Calu3 (cell line): ENCODE measurements at regions not wholly inside any gene's neighbourhood (a gene's known extent, or its start where the extent isn't known, plus 50 kb on each side); places are given as distances from the start of the nearest gene placed in this dataset.

Experiments
- BruUV-seq: library from RNA; stranded (reverse); fragments of 400-500 nt; replicated peaks from 2 replicates; lab custom pipeline; 2021; lab: Mats Ljungman, UMichigan
- CTCF ChIA-PET: fragments of 300-600 bp; sonication (Branson Sonifier 250); formaldehyde crosslinking; loops from one replicate; lab custom pipeline; 2022; ENCODE audit warnings: antibody characterized with exemption; lab: Charles Lee
- DNase-seq: peaks from one replicate; pipeline ENCODE4 v3.0.0; 2022
- H3K27ac Mint-ChIP-seq: one replicate; pipeline ENCODE4 v1.8.0; 2022; ENCODE audit warnings: mixed read lengths; ENCODE audit not compliant: unreplicated experiment
- H3K27me3 Mint-ChIP-seq: one replicate; pipeline ENCODE4 v1.8.0; 2022; ENCODE audit warnings: mixed read lengths; ENCODE audit not compliant: unreplicated experiment
- H3K36me3 Mint-ChIP-seq: one replicate; pipeline ENCODE4 v1.8.0; 2022; ENCODE audit warnings: mild to moderate bottlenecking, moderate library complexity, mixed read lengths; ENCODE audit not compliant: insufficient read depth, unreplicated experiment
- H3K4me1 Mint-ChIP-seq: one replicate; pipeline ENCODE4 v1.8.0; 2022; ENCODE audit warnings: mild to moderate bottlenecking, low read depth, mixed read lengths; ENCODE audit not compliant: unreplicated experiment
- H3K4me3 Mint-ChIP-seq: one replicate; pipeline ENCODE4 v1.8.0; 2022; ENCODE audit warnings: mild to moderate bottlenecking, low read depth, moderate library complexity, mixed read lengths; ENCODE audit not compliant: unreplicated experiment
- H3K9me3 Mint-ChIP-seq: one replicate; pipeline ENCODE4 v1.8.0; 2022; ENCODE audit warnings: low read depth, mixed read lengths; ENCODE audit not compliant: unreplicated experiment
- CTCF ChIP-seq: fragments of 200-600 bp; IDR thresholded peaks from one replicate; pipeline ENCODE4 v1.8.0; 2022; ENCODE audit warnings: antibody characterized with exemption; ENCODE audit not compliant: unreplicated experiment
- intact Hi-C: fragments of 100-400 bp; cut with micrococcal nuclease; formaldehyde crosslinking; loops from one replicate; pipeline ENCODE4 v1.10.0; 2022; ENCODE audit not compliant: unreplicated experiment

- CTCF ChIA-PET, result no interaction called here
- Mint-ChIP-seq H3K36me3 (no peaks in the 10 kb centered on the region), H3K9me3 (peaks cover 2% of the 10 kb centered on the region), H3K4me3 (no peak overlapping the region), H3K27ac (no peak overlapping the region), H3K27me3 (peaks cover 10% of the 10 kb centered on the region), H3K4me1 (no peaks in the 10 kb centered on the region)
- intact Hi-C loops, result no loop called here
- BruUV-seq, result no TSS peak
- TF ChIP-seq CTCF, result no peak
- no peak for DNase-seq
Observed at GRCh38 chrX:22325096-22325495, 52.4 kb downstream of the CBLL2 start.

GRCh38 chrX:22329783-22330182, 57.1 kb downstream of the CBLL2 start:
- CTCF ChIA-PET, result no interaction called here
- Mint-ChIP-seq H3K27me3 (no peaks in the 10 kb centered on the region), H3K27ac (no peak overlapping the region), H3K4me3 (no peak overlapping the region), H3K9me3 (no peaks in the 10 kb centered on the region), H3K4me1 (no peaks in the 10 kb centered on the region), H3K36me3 (no peaks in the 10 kb centered on the region)
- DNase-seq, result no peak
- intact Hi-C loops, result no loop called here
- no peak for TF ChIP-seq CTCF
- BruUV-seq, result no TSS peak

GRCh38 chrX:22338740-22339139, 66.0 kb downstream of the CBLL2 start:
- no peaks in the 10 kb centered on the region for H3K27me3 Mint-ChIP-seq
- H3K4me1 Mint-ChIP-seq, result no peaks in the 10 kb centered on the region
- CTCF ChIA-PET, result no interaction called here
- H3K4me3 Mint-ChIP-seq, result no peak overlapping the region
- H3K27ac Mint-ChIP-seq, result no peak overlapping the region
- no peak for DNase-seq
- no peaks in the 10 kb centered on the region for H3K9me3 Mint-ChIP-seq
- intact Hi-C loops, result no loop called here
- no peak for TF ChIP-seq CTCF
- BruUV-seq, result no TSS peak
- no peaks in the 10 kb centered on the region for H3K36me3 Mint-ChIP-seq

- H3K4me1 Mint-ChIP-seq, result no peaks in the 10 kb centered on the region
Observed at GRCh38 chrX:22339459-22339858, 66.7 kb downstream of the CBLL2 start.

More at GRCh38 chrX:22339459-22339858, 66.7 kb downstream of the CBLL2 start:
- CTCF ChIA-PET, result no interaction called here
- Mint-ChIP-seq H3K27ac (no peak overlapping the region), H3K9me3 (no peaks in the 10 kb centered on the region), H3K36me3 (no peaks in the 10 kb centered on the region), H3K4me3 (no peak overlapping the region), H3K27me3 (no peaks in the 10 kb centered on the region)
- no peak for DNase-seq
- intact Hi-C loops, result no loop called here
- TF ChIP-seq CTCF, result no peak
- no TSS peak for BruUV-seq
